Epithelial cell of esophagus (primary cell): ENCODE measurements at regions not wholly inside any gene's neighbourhood (a gene's known extent, or its start where the extent isn't known, plus 50 kb on each side); places are given as distances from the start of the nearest gene placed in this dataset.

Experiments used
- DNase-seq: peaks from one replicate; pipeline ENCODE4 v3.0.0; 2010; ENCODE audit warnings: low read depth
- H3K4me3 ChIP-seq: 2 replicates; pipeline ENCODE4 v1.5.1; 2011; ENCODE audit warnings: mild to moderate bottlenecking, low read length, control low read depth
- CTCF ChIP-seq: IDR thresholded peaks from 2 replicates; pipeline ENCODE4 v1.5.1; 2011; ENCODE audit warnings: low read depth, mild to moderate bottlenecking, low read length, control low read depth, inconsistent platforms; ENCODE audit not compliant: insufficient read depth; ENCODE audit errors: missing control alignments

- DNase-seq = no peak
- no peak for TF ChIP-seq CTCF
- H3K4me3 ChIP-seq = no peak overlapping the region
These were observed 80.2 kb upstream of the NEBL start for GRCh38 chr10:20977300-20977699.

GRCh38 chr10:20976891-20977290 lies 79.8 kb upstream of the NEBL start:
- no peak for TF ChIP-seq CTCF
- DNase-seq = no peak
- no peak overlapping the region for H3K4me3 ChIP-seq

- TF ChIP-seq CTCF = no peak
- no peak for DNase-seq
- no peak overlapping the region for H3K4me3 ChIP-seq
These were observed 79.3 kb upstream of the NEBL start for GRCh38 chr10:20976390-20976789.

DNA sequence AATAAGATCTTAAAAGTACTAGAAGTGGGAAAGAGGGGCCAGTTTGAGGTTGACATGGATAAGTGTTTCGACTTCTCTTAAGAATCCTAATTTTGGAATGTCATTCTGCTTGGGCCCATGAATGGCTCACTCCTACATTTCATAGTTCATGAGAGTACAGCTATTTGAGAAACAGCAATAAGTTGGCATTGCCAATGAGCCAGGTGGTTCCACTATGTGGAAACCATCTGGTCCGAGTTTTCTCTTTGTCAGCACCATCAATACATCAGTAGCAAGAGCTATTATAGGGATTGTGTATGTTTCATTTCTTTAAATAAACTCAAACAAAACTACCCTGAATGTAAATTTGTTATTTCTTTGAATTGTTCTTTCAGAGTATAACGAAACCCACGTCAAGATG lies 78.1 kb upstream of the NEBL start:
- TF ChIP-seq CTCF = no peak
- no peak overlapping the region for H3K4me3 ChIP-seq
- DNase-seq = no peak

DNA sequence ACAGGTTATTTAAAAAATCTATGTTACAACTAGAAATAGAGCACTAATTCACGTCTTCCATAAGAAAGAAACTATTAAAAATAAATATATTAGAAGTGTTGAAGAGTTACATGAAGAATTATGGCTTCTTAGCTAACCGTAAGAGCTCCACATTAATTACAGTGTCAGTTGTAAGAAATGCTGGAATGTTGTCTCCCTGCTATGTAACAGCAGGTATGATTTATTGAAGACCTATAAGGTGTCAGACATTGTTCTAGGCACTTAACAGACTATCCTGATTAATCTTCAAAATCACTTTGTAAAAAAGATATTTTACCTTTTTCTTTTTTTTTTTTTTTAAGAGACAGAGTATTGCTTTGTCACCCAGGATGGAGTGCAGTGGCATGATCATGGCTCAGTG lies 75.8 kb upstream of the NEBL start:
- no peak overlapping the region for H3K4me3 ChIP-seq
- no peak for TF ChIP-seq CTCF
- no peak for DNase-seq

GRCh38 chr10:20971901-20972300 lies 74.8 kb upstream of the NEBL start:
- DNase-seq = no peak
- no peak overlapping the region for H3K4me3 ChIP-seq
- TF ChIP-seq CTCF = no peak

DNA sequence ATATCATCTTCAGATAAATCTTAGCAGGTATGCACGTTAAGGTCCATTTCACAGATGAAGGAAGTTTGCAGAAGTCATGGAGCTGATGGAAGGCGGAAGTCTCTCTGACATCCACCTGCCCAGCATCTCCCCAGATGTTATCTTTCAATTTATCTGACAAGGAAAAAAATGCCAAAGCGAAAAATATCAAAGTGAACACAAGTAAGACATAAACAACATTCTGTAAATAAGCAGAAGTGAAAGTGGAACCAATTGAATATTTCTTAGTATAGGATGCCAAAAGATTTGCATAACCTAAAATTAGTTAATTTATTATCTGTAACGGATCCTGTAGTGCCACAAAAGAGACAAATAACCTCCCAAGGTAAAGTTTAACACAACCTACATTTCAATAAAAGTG lies 73.6 kb upstream of the NEBL start:
- no peak for DNase-seq
- no peak overlapping the region for H3K4me3 ChIP-seq

More for the DNA sequence above, 73.6 kb upstream of the NEBL start:
- TF ChIP-seq CTCF = no peak
